ENCODE measurements at regions not wholly inside any gene's neighbourhood (a gene's known extent, or its start where the extent isn't known, plus 50 kb on each side); places are given as distances from the start of the nearest gene placed in this dataset.
"Not testable (repeated sequence)": the region's sequence is repeated elsewhere in the genome, so short reads cannot be mapped to it uniquely, and the experiment has no call there.

- not testable (repeated sequence) for TF ChIP-seq CTCF (IDR thresholded peaks at IDR 0.05; ENCODE audit: borderline replicate concordance, extremely low read depth, low read length, poor library complexity, severe bottlenecking); EZH2 (IDR thresholded peaks at IDR 0.05; ENCODE audit: borderline replicate concordance, low read depth, low read length, severe bottlenecking)
These were observed 327.8 kb downstream of the FAM72C start for GRCh38 chr1:143644035-143644434.
